Cardiac muscle cell (in vitro differentiated cells and primary cell): ENCODE measurements at regions not wholly inside any gene's neighbourhood (a gene's known extent, or its start where the extent isn't known, plus 50 kb on each side); places are given as distances from the start of the nearest gene placed in this dataset.

ENCODE experiments used
- DNase-seq, 2 donors: peaks; one replicate each; pipeline versions ENCODE4 v3.0.0 to v3.0.0-alpha.2; 2010 to 2017; ENCODE audit warnings: low read depth in 1 of 2, low spot score in 1 of 2
- H3K27ac ChIP-seq: fragments of 200-600 bp; sonication (generic); 2 replicates; pipeline ENCODE4 v1.5.1; 2016
- H3K27me3 ChIP-seq: fragments of 200-600 bp; sonication (generic); 2 replicates; pipeline ENCODE4 v1.6.0; 2016; ENCODE audit warnings: control low read depth
- H3K36me3 ChIP-seq: fragments of 200-600 bp; sonication (generic); 2 replicates; pipeline ENCODE4 v1.5.1; 2016; ENCODE audit warnings: control low read depth
- H3K4me1 ChIP-seq: fragments of 200-600 bp; sonication (generic); 2 replicates; pipeline ENCODE4 v1.8.1; 2017; ENCODE audit warnings: low read depth, mild to moderate bottlenecking, mixed run types
- H3K4me3 ChIP-seq: fragments of 200-600 bp; sonication (generic); 2 replicates; pipeline ENCODE4 v1.5.1; 2016; ENCODE audit warnings: mild to moderate bottlenecking
- H3K9me3 ChIP-seq: fragments of 200-600 bp; sonication (generic); 2 replicates; pipeline ENCODE4 v1.5.1; 2017; ENCODE audit warnings: low read depth, mild to moderate bottlenecking, control low read depth
- TF ChIP-seq, protein P1 (sequence below): IDR thresholded peaks from 2 replicates; pipeline ENCODE4 v1.5.1; 2012; ENCODE audit warnings: low read depth, mild to moderate bottlenecking, low read length

DNA sequence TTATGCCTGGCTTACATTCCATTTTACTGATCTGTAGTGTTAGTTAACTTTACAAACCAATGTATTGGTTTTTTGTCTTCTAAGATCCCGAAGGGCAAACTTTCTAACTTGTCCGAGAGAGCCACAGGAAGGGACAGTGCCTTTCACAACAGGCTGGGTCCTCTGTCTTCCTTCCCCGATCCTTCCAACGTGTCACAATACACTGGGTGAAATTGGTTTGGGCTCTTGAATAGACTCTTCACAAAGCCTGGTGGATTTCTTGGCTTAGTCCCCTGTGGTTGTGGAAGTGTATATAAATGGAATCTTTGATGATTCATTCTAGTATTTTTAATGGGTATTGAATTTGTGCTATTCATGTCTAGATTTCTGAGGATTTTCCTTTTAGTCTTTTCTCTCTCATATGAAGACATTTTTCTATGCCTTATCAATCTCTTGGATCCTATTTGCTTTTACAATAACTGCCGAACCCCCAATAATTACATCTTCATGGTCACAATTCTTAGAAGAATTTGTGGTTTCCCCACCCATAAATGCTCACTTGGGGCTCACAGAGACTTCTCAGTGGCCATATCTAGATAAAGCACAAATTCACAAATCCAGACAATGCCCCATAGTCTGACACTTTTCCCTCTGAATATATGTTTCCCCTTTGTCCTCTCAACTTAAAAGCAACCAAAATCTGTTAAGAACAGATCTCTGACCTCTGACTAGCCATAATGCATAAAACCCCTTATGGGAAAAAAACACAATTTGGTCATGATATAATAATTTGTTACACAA lies 107.7 kb downstream of the MTRR start:
- Histone ChIP-seq H3K36me3 (no peaks in the 10 kb centered on the region), H3K27me3 (no peaks in the 10 kb centered on the region), H3K4me1 (no peaks in the 10 kb centered on the region), H3K4me3 (no peak overlapping the region), H3K9me3 (no peaks in the 10 kb centered on the region), H3K27ac (no peak overlapping the region)
- TF ChIP-seq, protein P1, sequence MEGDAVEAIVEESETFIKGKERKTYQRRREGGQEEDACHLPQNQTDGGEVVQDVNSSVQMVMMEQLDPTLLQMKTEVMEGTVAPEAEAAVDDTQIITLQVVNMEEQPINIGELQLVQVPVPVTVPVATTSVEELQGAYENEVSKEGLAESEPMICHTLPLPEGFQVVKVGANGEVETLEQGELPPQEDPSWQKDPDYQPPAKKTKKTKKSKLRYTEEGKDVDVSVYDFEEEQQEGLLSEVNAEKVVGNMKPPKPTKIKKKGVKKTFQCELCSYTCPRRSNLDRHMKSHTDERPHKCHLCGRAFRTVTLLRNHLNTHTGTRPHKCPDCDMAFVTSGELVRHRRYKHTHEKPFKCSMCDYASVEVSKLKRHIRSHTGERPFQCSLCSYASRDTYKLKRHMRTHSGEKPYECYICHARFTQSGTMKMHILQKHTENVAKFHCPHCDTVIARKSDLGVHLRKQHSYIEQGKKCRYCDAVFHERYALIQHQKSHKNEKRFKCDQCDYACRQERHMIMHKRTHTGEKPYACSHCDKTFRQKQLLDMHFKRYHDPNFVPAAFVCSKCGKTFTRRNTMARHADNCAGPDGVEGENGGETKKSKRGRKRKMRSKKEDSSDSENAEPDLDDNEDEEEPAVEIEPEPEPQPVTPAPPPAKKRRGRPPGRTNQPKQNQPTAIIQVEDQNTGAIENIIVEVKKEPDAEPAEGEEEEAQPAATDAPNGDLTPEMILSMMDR, result no peak
- no peak for DNase-seq

DNA sequence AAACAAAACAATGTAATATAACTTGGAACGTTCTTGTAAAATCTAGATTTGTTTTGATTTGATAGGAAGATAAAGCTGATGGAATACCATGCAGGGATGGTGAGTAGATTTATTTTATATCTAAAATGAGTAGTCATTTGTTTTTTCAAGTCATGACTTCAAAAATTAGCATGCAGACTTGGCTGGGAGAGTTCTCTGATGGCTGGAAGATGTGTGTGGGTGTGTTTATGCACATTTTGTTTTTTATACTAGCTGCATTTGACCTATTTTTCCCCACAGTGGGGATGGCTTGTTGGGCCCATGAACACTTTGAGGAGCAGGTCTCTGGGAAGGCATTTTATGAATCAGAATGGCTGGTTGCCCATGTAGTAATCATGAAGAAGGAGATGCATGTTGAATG lies 109.2 kb downstream of the MTRR start:
- H3K36me3 ChIP-seq, result no peaks in the 10 kb centered on the region
- no peak for DNase-seq
- H3K27ac ChIP-seq, result no peak overlapping the region
- no peaks in the 10 kb centered on the region for H3K9me3 ChIP-seq
- H3K27me3 ChIP-seq, result no peaks in the 10 kb centered on the region
- TF ChIP-seq, protein P1, result no peak
- H3K4me3 ChIP-seq, result no peak overlapping the region
- H3K4me1 ChIP-seq, result no peaks in the 10 kb centered on the region

DNA sequence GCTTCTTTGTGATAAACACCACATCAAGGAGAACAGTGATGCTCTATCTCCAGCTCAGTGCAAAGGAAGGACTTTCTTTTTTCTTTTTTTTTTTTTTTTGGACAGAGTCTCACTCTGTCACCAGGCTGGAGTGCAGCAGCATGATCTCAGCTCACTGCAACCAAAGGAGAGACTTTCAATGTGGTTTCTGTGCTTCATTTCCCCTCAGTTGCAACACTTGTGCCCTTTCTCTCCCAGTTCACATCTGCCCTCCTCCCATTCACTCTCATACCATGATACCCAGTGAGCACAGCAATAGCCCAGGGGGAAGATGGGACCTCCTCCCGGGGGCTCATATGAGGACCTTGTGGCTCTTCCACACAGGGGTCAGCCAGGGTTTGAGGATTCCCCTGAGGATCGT lies 110.0 kb downstream of the MTRR start:
- Histone ChIP-seq H3K36me3 (no peaks in the 10 kb centered on the region), H3K27ac (no peak overlapping the region)
- TF ChIP-seq, protein P1, result no peak

DNA sequence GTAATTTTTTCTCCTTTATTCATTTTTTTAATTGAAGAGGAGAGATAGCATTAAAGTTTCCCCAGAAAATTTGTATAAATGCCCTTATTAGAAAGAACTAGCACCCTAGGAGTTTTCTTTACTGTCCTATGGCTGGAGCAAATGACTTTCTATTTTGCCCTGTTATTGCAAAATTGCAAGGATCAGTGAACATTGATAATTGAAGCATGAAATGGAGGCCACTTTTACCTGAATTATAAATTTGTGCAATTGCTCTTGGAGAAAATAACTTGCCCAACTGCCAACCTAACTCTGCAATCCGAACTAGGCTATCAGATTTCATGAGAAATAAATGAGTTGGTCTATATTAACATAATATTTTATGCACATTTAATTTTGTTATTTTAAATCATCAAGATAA lies 111.9 kb downstream of the MTRR start:
- H3K27me3 ChIP-seq, result no peaks in the 10 kb centered on the region
- H3K27ac ChIP-seq, result no peak overlapping the region
- H3K4me1 ChIP-seq, result no peaks in the 10 kb centered on the region
- no peaks in the 10 kb centered on the region for H3K36me3 ChIP-seq
- no peak for DNase-seq
- no peaks in the 10 kb centered on the region for H3K9me3 ChIP-seq
- H3K4me3 ChIP-seq, result no peak overlapping the region
- TF ChIP-seq, protein P1, result no peak

More for the DNA sequence above, 110.0 kb downstream of the MTRR start:
- H3K27me3 ChIP-seq, result no peaks in the 10 kb centered on the region
- no peak overlapping the region for H3K4me3 ChIP-seq
- H3K9me3 ChIP-seq, result no peaks in the 10 kb centered on the region
- no peak for DNase-seq
- no peaks in the 10 kb centered on the region for H3K4me1 ChIP-seq

DNA sequence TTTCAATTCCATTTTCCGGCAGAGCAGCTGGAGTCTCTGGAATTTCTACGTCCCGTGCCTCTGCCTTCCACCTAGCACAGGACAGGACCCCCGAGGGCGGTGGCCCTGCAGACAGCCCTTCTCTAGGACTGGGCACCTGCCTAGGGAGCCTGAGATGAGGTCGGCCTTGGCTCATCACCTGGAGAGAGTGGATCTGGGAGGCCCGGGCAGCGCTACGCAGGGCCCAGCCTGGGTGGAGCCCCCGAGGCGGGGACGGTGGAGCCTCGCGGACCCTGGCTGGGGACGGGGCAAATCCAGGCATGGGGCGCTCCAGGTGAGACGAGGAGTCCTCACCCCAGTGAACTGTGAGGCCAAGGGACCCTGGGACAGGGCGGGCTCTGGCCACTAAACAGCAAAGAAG lies 114.5 kb downstream of the MTRR start:
- Histone ChIP-seq H3K4me3 (no peak overlapping the region), H3K9me3 (no peaks in the 10 kb centered on the region), H3K36me3 (no peaks in the 10 kb centered on the region), H3K27me3 (no peaks in the 10 kb centered on the region), H3K27ac (no peak overlapping the region), H3K4me1 (no peaks in the 10 kb centered on the region)
- TF ChIP-seq, protein P1, result no peak
- no peak for DNase-seq
